ENCODE measurements at regions not wholly inside any gene's neighbourhood (a gene's known extent, or its start where the extent isn't known, plus 50 kb on each side); places are given as distances from the start of the nearest gene placed in this dataset.
"Not testable (repeated sequence)": the region's sequence is repeated elsewhere in the genome, so short reads cannot be mapped to it uniquely, and the experiment has no call there.

GRCh38 chr20:30899370-30900079 is 357.9 kb upstream of the DEFB115 start:
- not testable (repeated sequence) for DNase-seq

DNA sequence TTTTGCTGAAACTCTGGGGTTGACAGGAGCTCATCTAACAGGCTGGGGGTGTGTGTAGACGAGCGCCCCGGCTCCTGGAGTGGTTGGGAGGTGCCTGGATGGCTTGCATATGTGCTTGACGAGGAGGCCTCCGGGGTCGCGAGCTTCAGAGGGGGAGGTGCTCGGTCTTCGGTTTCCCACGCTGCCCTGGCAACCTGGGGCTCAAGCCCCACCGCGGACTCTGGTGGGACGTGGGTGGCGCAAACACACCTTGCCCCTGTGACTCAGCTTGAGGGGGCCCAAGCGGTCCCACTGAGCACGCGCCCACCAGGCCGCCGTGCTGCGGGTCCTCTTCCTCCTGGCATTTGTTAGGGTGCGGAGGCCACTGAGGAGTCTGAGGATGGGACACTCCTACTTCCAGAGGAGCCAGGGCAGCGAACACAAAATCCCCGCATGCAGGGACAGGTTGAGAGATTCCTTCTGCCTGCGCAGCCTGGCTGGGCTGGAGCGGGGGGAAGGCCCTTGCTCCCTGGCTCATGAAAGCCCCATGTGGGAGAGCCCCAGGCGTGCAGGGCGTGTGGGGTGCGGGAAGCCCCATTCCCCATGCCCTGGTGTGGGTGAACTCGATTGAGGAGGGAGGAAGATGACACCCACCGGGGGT is 357.3 kb upstream of the DEFB115 start:
- DNase-seq: not testable (repeated sequence)

DNA sequence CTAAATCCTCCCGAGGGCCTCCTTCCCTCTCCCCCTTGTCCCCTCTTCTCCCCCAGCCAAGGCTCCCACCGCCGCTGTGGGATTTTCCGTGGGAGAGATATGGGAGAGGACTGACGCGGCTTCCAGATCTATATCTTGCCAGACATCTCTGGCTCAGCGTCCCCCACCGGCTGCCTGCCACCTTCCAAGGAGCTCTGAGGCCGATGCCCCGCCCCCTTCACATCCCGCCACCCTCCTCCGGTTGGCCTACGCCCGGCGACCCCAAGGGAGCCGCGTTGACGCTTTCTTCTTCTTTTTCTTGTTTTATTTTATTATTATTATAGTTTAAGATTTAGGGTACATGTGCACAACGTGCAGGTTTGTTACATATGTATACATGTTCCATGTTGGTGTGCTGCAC is 352.2 kb upstream of the DEFB115 start:
- DNase-seq: not testable (repeated sequence)

DNA sequence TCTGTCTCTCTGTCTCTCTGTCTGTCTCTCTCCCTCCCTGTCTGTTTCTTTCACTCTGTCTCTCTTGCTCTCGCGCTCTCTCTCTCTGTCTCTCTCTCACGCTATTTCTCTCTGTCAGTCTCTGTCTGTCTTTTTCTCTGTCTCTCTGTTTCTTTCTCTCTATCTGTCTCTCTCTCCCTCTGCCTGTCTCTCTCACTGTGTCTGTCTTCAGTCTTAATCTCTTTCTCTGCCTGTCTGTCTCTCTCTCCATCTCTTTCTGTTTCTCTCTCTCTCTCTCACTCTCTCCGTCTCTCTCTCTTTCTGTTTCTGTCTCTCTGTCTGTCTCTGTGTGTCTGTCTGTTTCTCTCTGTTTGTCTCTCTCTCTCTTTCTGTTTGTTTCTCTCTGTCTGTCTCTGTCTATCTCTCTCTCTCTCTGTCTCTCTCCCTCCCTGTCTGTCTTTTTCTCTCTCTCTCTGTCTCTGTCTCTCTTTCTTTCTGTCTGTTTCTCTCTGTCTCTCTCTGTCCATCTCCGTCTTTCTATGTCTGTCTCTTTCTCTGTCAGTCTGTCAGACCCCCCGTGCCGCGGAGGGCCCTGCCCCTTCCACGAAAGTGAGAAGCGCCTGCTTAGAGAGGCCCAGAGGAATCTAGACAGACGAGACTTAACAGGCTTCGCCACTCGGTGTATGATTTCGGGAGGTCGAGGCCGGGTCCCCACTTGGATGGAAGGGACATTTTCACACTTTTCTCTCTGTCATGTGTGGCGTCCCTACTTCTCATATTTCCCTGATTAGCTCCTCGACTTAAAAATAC is 346.3 kb upstream of the DEFB115 start:
- DNase-seq: no peak

GRCh38 chr20:30911832-30912660 is 345.4 kb upstream of the DEFB115 start:
- not testable (repeated sequence) for DNase-seq

DNA sequence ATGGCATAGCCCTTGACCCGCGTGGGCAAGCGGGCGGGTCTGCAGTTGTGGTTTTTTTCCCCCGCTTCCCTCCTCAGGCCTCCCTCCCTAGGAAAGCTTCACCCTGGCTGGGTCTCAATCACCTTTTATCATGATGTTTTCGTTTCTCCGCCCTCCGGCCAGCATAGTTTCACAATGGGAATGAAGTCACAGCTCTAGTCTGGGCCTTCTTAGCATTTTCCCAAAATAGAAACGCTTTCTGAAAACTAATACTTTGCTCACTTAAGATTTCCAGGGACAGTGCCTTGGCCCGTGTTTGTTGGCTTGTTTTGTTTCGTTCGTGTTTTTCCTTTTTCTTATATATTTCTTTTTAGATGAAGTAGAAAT is 344.8 kb upstream of the DEFB115 start:
- DNase-seq: not testable (repeated sequence)

GRCh38 chr20:30916404-30916803 is 341.1 kb upstream of the DEFB115 start:
- not testable (repeated sequence) for DNase-seq

DNA sequence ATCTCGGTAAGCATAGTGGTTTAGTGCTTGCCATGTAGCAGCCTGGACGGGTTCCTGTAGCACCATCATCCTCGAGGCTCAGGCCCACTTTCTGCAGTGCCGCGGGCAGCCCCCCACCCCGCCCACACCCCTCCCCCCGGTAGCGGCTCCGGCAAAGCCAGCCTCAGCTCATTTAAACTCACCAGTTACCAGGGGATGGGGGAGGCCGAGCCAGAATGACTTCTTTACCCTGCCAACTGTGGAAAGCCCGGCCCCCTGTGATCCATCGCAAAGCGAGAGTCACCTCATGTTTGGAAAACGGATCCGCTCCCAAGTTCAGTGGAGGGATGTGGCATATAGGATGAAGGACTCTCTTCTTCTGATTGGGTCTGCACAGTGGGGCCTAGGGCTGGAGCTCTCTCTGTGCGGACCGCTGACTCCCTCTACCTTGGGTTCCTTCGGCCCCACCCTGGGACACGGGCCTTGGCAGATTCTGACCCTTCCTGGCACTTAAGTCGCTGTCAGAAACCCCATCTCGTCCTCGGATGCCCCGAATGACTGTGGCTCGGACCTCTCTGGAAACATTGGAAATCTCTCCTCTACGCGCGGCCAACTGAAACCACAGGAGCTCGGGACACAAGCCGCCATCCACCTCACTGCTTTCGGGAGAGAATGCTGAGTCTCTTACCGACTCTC is 337.8 kb upstream of the DEFB115 start:
- no peak for DNase-seq

- no peak for DNase-seq
Observed at GRCh38 chr20:30921286-30922071, 336.0 kb upstream of the DEFB115 start.

- DNase-seq: no peak
Observed at GRCh38 chr20:30922129-30922528, 335.3 kb upstream of the DEFB115 start.

DNA sequence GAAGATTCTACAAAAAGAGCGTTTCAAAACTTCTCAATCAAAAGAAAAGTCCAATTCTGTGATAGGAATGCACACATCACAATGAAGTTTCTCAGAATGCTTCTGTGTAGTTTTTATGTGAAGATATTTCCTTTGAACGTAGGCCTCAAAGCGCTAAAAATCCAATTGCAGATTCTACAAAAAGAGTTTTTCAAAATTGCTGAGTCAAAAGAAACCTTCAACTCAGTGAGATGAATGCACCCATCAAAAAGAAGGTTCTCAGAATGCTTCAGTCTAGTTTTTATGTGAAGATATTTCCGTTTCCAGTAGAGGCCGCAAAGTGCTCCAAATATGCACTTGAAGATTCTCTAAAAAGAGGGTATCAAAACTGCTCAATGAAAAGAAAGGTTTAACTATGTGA is 319.7 kb upstream of the DEFB115 start:
- no peak for DNase-seq

DNA sequence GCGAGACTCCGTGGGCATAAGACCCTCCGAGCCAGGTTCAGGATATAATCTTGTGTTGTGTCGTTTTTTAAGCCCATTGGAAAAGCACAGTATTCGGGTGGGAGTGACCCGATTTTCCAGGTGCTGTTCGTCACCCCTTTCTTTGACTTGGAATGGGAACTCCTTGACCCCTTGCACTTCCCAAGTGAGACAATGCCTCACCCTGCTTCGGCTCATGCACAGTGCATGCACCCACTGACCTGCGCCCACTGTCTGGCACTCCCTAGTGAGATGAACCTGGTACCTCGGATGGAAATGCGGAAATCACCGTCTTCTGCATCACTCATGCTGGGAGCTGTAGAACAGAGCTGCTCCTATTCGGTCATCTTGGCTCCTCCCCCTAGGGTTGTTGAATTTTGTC is 307.7 kb upstream of the DEFB115 start:
- no peak for DNase-seq

DNA sequence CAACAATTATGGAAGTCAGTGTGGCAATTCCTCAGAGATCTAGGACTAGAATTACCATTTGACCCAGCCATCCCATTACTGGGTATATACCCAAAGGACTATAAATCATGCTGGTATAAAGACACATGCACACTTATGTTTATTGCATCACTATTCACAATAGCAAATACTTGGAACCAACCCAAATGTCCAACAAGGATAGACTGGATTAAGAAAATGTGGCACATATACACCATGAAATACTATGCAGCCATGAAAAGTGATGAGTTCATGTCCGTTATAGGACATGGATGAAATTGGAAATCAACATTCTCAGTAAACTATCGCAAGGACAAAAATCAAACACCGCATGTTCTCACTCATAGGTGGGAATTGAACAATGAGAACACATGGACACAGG is 306.4 kb upstream of the DEFB115 start:
- DNase-seq: not testable (repeated sequence)

- not testable (repeated sequence) for DNase-seq
Observed at GRCh38 chr20:30956649-30957048, 300.8 kb upstream of the DEFB115 start.

DNA sequence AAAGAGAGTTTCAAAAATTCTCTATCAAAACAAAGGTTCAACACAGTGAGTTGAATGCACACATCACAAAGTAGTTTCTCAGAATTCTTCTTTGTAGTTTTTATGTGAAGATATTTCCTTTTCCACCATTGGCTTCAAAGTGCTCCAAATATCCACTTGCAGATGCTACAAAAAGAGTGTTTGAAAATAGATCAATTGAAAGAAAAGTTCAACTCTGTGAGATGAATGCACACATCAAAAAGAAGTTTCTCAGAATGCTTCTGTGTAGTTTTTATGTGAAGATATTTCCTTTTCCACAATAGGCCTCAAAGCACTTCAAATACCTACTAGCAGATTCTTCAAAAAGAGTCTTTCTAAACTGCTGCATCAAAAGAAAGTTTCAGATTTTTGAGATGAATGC is 298.3 kb upstream of the DEFB115 start:
- not testable (repeated sequence) for DNase-seq

DNA sequence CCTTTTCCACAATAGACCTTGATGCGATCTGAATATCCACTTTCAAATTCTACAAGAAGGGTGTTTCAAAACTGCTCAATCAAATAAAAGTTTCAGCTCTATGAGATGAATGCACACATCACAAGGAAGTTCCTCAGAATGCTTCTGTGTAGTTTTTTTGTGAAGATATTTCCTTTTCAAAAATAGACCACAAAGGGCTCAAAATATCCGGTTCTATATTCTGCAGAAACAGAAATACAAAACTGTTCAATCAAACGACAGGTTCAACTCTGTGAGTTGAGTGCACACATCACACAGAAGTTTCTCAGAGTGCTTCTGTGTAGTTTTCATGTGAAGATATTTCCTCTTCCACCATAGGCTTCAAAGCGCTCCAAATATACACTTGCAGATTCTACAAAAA is 293.9 kb upstream of the DEFB115 start:
- DNase-seq: no peak

DNA sequence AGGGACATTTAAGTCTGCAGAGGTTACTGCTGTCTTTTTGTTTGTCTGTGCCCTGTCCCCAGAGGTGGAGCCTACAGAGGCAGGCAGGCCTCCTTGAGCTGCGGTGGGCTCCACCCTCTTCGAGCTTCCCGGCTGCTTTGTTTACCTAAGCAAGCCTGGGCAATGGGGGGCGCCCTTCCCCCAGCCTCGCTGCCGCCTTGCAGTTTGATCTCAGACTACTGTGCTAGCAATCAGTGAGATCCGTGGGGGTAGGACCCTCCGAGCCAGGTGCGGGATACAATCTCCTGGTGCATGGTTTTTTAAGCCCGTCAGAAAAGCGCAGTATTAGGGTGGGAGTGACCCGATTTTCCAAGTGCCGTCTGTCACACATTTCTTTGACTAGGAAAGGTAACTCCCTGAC is 281.6 kb upstream of the DEFB115 start:
- not testable (repeated sequence) for DNase-seq

DNA sequence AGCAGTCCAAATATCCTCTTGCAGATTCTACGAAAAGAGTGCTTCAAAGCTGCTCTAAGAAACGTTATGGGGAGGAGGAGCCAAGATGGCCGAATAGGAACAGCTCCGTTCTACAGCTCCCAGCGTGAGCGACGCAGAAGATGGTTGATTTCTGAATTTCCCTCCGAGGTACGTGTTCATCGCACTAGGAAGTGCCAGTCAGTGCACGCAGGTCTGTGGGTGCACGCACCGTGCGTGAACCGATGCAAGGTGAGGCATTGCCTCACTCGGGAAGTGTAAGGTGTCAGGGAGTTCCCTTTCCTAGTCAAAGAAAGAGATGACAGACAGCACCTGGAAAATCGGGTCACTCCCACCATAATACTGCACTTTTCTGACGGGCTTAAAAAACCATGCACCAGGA is 272.1 kb upstream of the DEFB115 start:
- no peak for DNase-seq
